ENCODE measurements at regions not wholly inside any gene's neighbourhood (a gene's known extent, or its start where the extent isn't known, plus 50 kb on each side); places are given as distances from the start of the nearest gene placed in this dataset.

GRCh38 chr13:44129418-44129817 is 244.2 kb upstream of the SERP2 start:
- no peak overlapping the region for H2BK15ac ChIP-seq (ENCODE audit: low read depth, low read length)
- no peak overlapping the region for H4K91ac ChIP-seq (ENCODE audit: insufficient read length, low read depth, low read length)
- no peak overlapping the region for H4K5ac ChIP-seq (ENCODE audit: insufficient read length, low read depth, low read length)
- no peaks in the 10 kb centered on the region for H3K79me1 ChIP-seq (ENCODE audit: insufficient read depth, low read depth, low read length, poor library complexity, severe bottlenecking)
- no peak for DNase-seq
- no peak overlapping the region for H3K9ac ChIP-seq (ENCODE audit: extremely low read depth, insufficient read length, low read length)
- no peak overlapping the region for H3K4me2 ChIP-seq (ENCODE audit: insufficient read depth, insufficient read length, low read length)
- no peaks in the 10 kb centered on the region for H3K23me2 ChIP-seq (ENCODE audit: insufficient read length, low read depth, low read length, poor library complexity, severe bottlenecking)
- no peak overlapping the region for H3K18ac ChIP-seq (ENCODE audit: insufficient read length, low read depth, low read length)
- TF ChIP-seq CTCF (conservative IDR thresholded peaks at IDR 0.05): no peak
- H3K27me3 Mint-ChIP-seq (ENCODE audit: low read depth): peaks cover 9% of the 10 kb centered on the region; the same call in 1 of the 2 replicates
- no peak overlapping the region for H3K4me3 Mint-ChIP-seq
- H3K27ac ChIP-seq (ENCODE audit: insufficient read length, low read depth, low read length): no peak overlapping the region
- H4K20me1 ChIP-seq (ENCODE audit: control insufficient read depth, insufficient read depth, insufficient read length): no peaks in the 10 kb centered on the region
- H4K8ac ChIP-seq (replicated peaks; ENCODE audit: insufficient read length, low read depth, low read length): no peak overlapping the region
- no CpG with 5 or more reads among the region's 2 CpGs for WGBS (ENCODE audit: extremely low coverage, insufficient read length, low lambda C conversion rate)
- H3K27me3 ChIP-seq (ENCODE audit: insufficient read depth, low read length): no peaks in the 10 kb centered on the region
- no peak overlapping the region for H3K14ac ChIP-seq (ENCODE audit: insufficient read depth, low read length)
- no peaks in the 10 kb centered on the region; a peak in 1 of 7 replicates for H3K36me3 Mint-ChIP-seq (ENCODE audit: insufficient read depth in 1 of 3, low read depth in 3 of 3)
- no peaks in the 10 kb centered on the region for H3K79me2 ChIP-seq (ENCODE audit: insufficient read depth, low read length)
- no peak overlapping the region for H2BK5ac ChIP-seq (ENCODE audit: insufficient read length, low read length)
- H3K4me1 ChIP-seq (ENCODE audit: insufficient read depth, low read length): no peaks in the 10 kb centered on the region
- no peak overlapping the region for H2BK12ac ChIP-seq (ENCODE audit: insufficient read length, low read depth, low read length)
- no peak overlapping the region for H2BK20ac ChIP-seq (ENCODE audit: low read depth, low read length, poor library complexity, severe bottlenecking)
- no peak overlapping the region for H2AK5ac ChIP-seq (ENCODE audit: insufficient read length, low read length)
- no peak overlapping the region for H3K4ac ChIP-seq (ENCODE audit: low read depth, low read length)
- no peak overlapping the region for H3K27ac Mint-ChIP-seq
- H3K4me1 Mint-ChIP-seq: no peaks in the 10 kb centered on the region
- no peak overlapping the region for H3K56ac ChIP-seq (ENCODE audit: insufficient read length, low read depth, low read length)
- H3T11ph ChIP-seq (ENCODE audit: low read length): no peak overlapping the region
- no peak overlapping the region for H3K23ac ChIP-seq (ENCODE audit: insufficient read length, low read depth, low read length)
- no peak overlapping the region for H2BK120ac ChIP-seq (ENCODE audit: low read depth, low read length, poor library complexity, severe bottlenecking)
- H3K9me3 Mint-ChIP-seq: peaks cover 0 to under 1% of the 10 kb centered on the region in 2 experiments; a peak in 1 of 5 replicates
- no peak overlapping the region for H2AFZ ChIP-seq (ENCODE audit: low read length)
- H3K9me3 ChIP-seq (ENCODE audit: control insufficient read depth, low read depth, low read length): no peaks in the 10 kb centered on the region

Measured in H9 (cell line).